Body of pancreas (tissue), 4 donors: ENCODE measurements at regions not wholly inside any gene's neighbourhood (a gene's known extent, or its start where the extent isn't known, plus 50 kb on each side); places are given as distances from the start of the nearest gene placed in this dataset.

Source experiments
- ATAC-seq: fragments of 150-250 bp; one replicate; pipeline ENCODE4 v1.9.1; 2016
- DNase-seq, 4 donors: peaks; one replicate each; pipeline ENCODE4 v3.0.0-alpha.2; 2019
- H3K27ac ChIP-seq, 4 donors: fragments of 200-600 bp; sonication (generic); 1 replicate in 3 of 4; 2 replicates in 1 of 4; pipeline versions ENCODE4 v1.5.1 to v1.6.1; 2016 to 2019; ENCODE audit warnings: mild to moderate bottlenecking in 1 of 4, mixed read lengths in 1 of 4, moderate library complexity in 1 of 4
- H3K27me3 ChIP-seq, 2 donors: fragments of 200-600 bp; sonication (generic); one replicate each; pipeline ENCODE4 v1.6.0; 2016; ENCODE audit warnings: mild to moderate bottlenecking in 1 of 2
- H3K36me3 ChIP-seq, 2 donors: fragments of 200-600 bp; sonication (generic); replicated peaks in 1 of 2; 2 replicates each; pipeline ENCODE4 v1.5.1; 2016; ENCODE audit warnings: low read depth in 2 of 2; ENCODE audit not compliant: insufficient read depth in 1 of 2
- H3K4me1 ChIP-seq: fragments of 200-600 bp; sonication (generic); one replicate; pipeline ENCODE4 v1.6.0; 2016
- H3K4me3 ChIP-seq, 2 donors: fragments of 200-600 bp; sonication (generic); 1 replicate in 1 of 2; 2 replicates in 1 of 2; pipeline ENCODE4 v1.5.1; 2016 to 2019
- H3K9me3 ChIP-seq, 3 donors: fragments of 200-600 bp; sonication (generic); 1 replicate in 2 of 3; 2 replicates in 1 of 3; pipeline ENCODE4 v1.5.1; 2016
- POLR2A ChIP-seq, 3 donors: fragments of 450-650 bp; IDR thresholded peaks; one replicate each; pipeline ENCODE4 v1.6.1; 2016; ENCODE audit warnings: antibody characterized with exemption in 3 of 3, mild to moderate bottlenecking in 2 of 3
- WGBS, 2 donors: methylation state at CpG; one replicate each; pipeline ENCODE4 v1.1.5; 2017; 5-methylcytosine and 5-hydroxymethylcytosine counted together
- intact Hi-C: fragments of 100-400 bp; cut with DNase I; formaldehyde crosslinking; loops from one replicate; pipeline ENCODE4 v1.15.1; 2023
- TF ChIP-seq, protein P1 (sequence below), 7 experiments: fragments of 450-650 bp in 4 of 7; fragments of 200-600 bp in 3 of 7; sonication (generic) in 3 of 7; IDR thresholded peaks; one replicate each; pipeline ENCODE4 v1.5.1; 2016 to 2019; ENCODE audit warnings: antibody characterized with exemption in 7 of 7

DNA sequence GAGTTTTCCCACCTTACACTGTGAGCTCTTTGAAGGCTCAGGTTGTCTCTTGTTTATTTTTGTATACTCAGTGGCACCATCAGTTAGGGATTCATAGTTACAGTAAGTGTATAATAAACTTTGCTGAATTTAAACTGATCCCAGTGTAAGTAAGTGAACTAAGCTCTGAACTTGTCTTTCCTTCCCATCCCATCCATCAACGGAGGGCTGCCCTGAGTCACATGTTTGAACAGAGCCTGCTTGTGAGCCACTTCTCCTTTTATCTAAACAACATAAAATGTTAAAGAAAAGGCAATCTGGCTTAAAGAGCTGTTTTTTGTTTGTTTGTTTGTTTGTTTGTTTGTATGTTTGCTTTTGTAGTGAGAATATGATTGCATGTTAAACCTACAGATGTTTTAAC lies 185.7 kb upstream of the MARCKS start:
- Histone ChIP-seq H3K27me3 (no peaks in the 10 kb centered on the region), H3K27ac (no peak overlapping the region), H3K9me3 (no peaks in the 10 kb centered on the region), H3K36me3 (no peaks in the 10 kb centered on the region), H3K4me1 (peaks cover 52% of the 10 kb centered on the region), H3K4me3 (no peak overlapping the region)
- intact Hi-C loops, result no loop called here
- ATAC-seq (no peak), DNase-seq (no peak)
- TF ChIP-seq, protein P1, sequence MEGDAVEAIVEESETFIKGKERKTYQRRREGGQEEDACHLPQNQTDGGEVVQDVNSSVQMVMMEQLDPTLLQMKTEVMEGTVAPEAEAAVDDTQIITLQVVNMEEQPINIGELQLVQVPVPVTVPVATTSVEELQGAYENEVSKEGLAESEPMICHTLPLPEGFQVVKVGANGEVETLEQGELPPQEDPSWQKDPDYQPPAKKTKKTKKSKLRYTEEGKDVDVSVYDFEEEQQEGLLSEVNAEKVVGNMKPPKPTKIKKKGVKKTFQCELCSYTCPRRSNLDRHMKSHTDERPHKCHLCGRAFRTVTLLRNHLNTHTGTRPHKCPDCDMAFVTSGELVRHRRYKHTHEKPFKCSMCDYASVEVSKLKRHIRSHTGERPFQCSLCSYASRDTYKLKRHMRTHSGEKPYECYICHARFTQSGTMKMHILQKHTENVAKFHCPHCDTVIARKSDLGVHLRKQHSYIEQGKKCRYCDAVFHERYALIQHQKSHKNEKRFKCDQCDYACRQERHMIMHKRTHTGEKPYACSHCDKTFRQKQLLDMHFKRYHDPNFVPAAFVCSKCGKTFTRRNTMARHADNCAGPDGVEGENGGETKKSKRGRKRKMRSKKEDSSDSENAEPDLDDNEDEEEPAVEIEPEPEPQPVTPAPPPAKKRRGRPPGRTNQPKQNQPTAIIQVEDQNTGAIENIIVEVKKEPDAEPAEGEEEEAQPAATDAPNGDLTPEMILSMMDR (IDR thresholded peaks at IDR 0.05), result no peak
- TF ChIP-seq POLR2A (IDR thresholded peaks at IDR 0.05), result no peak
- WGBS, 2 donors, result 47 to 50% methylated on average over 1 of the region's 1 CpG

DNA sequence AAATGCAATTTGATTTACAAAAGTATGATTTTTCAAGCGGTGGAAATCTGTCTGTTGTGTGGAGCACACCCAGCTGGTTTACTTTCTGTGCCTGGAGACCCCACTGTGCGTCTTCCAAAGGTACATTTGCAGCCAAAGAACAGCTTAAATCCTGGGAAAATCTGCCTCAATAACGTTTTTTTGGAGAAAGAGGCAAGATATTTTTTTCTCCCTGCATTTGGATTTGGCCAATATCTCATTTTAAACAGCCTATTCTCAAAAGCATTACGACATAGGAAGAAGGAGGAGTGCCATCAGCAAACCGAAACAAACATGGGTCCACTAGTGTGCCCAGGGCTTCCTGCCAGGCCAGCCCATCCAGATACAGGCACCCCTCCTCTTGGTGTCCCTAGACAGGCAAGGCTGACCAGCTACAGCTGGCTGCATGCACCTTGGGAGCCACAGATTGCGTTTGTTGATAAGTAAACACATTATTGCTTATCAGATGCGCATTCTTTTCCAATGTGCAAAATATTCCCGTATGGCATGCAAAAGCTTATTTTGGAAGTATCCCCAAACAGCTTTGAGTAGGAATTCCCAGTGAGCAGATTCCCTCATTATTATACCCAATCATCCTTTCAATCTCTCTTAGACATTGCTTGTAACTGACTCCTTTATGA lies 184.5 kb upstream of the MARCKS start:
- intact Hi-C loops, result no loop called here
- DNase-seq (peak; percentile 35 to 55 (median 53)), ATAC-seq (peak; percentile 38)
- peak overlapping the region in 3 of 4 donors; percentile 24 to 36 (median 30) for H3K27ac ChIP-seq
- peaks cover 63% of the 10 kb centered on the region for H3K4me1 ChIP-seq
- no peaks in the 10 kb centered on the region for H3K36me3 ChIP-seq
- WGBS, 2 donors, result 41 to 45% methylated on average over 8 of the region's 8 CpGs
- TF ChIP-seq, protein P1 (IDR thresholded peaks at IDR 0.05), result no peak
- no peak for TF ChIP-seq POLR2A (IDR thresholded peaks at IDR 0.05)
- H3K27me3 ChIP-seq, result no peaks in the 10 kb centered on the region
- no peaks in the 10 kb centered on the region for H3K9me3 ChIP-seq
- H3K4me3 ChIP-seq, result no peak overlapping the region

DNA sequence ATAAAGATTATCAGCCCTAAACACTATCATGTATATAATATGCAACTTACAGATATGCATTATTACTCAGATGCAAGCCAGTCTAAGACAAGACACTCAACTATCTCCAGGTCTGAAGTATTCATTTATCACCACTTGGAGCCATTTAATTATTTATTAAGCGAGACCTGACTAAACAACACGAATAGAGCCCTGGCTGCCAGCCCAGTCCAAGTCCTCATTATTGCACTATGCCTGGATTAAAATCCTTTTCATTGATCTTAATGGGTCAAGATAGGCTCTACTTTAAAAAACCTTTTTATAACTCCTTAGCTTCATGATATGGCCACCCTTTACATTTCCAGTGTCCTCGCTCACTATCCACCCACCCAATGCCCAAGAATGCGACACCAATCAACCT lies 183.1 kb upstream of the MARCKS start:
- no peaks in the 10 kb centered on the region for H3K36me3 ChIP-seq
- no peaks in the 10 kb centered on the region for H3K27me3 ChIP-seq
- intact Hi-C loops, result no loop called here
- no peak for ATAC-seq
- DNase-seq, result peak; percentile 37 to 68 (median 42)
- H3K4me1 ChIP-seq, result peaks cover 63% of the 10 kb centered on the region
- no peak overlapping the region for H3K27ac ChIP-seq
- TF ChIP-seq, protein P1 (IDR thresholded peaks at IDR 0.05), result no peak
- no peak for TF ChIP-seq POLR2A (IDR thresholded peaks at IDR 0.05)
- WGBS, 2 donors, result 55 to 58% methylated on average over 4 of the region's 4 CpGs
- H3K4me3 ChIP-seq, result no peak overlapping the region
- no peaks in the 10 kb centered on the region for H3K9me3 ChIP-seq

DNA sequence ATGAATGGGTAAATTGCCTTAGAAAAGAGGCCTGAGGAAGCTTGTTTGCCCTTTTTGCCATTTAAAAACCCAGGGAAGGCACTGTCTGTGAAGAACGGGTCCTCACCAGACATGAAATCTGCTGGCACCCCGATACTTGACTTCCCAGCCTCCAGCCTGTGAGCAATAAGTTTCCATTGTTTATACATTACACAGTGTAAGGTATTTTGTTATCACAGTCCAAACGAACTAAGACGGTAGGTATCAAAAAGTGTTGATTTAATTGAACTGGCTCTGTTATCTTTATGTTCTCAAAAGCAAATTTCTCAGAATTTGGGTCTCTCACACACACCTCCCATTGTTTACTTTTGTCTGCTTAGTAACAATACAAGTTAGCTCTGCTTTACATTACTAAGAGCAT lies 181.1 kb upstream of the MARCKS start:
- TF ChIP-seq, protein P1 (IDR thresholded peaks at IDR 0.05), result no peak
- TF ChIP-seq POLR2A (IDR thresholded peaks at IDR 0.05), result no peak
- H3K27ac ChIP-seq, result peak overlapping the region; percentile 28 to 77 (median 73)
- ATAC-seq (peak; percentile 83), DNase-seq (peak in 2 of 4 donors; percentile 31 to 39)
- no peaks in the 10 kb centered on the region for H3K27me3 ChIP-seq
- no peaks in the 10 kb centered on the region for H3K9me3 ChIP-seq
- WGBS, 2 donors, result 34 to 35% methylated on average over 4 of the region's 4 CpGs
- no peaks in the 10 kb centered on the region for H3K36me3 ChIP-seq
- H3K4me1 ChIP-seq, result peaks cover 73% of the 10 kb centered on the region
- no peak overlapping the region for H3K4me3 ChIP-seq
- intact Hi-C loops, result no loop called here

DNA sequence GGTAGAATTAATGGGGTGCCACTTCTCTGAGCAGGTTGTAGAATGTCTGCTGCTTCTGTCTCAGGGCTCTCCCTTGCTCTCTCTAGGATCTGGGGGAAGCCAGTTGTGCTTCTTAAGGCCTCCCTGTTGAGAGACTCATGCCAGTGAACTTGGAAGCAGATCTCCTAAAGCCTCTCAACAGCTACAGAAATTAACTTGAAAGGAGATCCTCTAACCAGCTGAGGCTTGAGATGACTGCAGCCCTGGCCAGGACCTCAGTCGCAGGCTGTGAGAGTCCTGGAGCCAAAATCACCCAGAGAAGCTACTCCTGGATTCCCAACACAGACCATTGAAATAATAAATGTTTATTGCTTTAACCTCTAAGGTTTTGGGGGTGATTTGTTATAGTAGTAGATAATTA lies 180.2 kb upstream of the MARCKS start:
- Histone ChIP-seq H3K36me3 (no peaks in the 10 kb centered on the region), H3K27ac (peak overlapping the region in 3 of 4 donors; percentile 71 to 77 (median 75)), H3K4me3 (no peak overlapping the region), H3K4me1 (peaks cover 76% of the 10 kb centered on the region), H3K27me3 (no peaks in the 10 kb centered on the region), H3K9me3 (no peaks in the 10 kb centered on the region)
- no peak for ATAC-seq
- DNase-seq, result no peak
- no peak for TF ChIP-seq POLR2A (IDR thresholded peaks at IDR 0.05)
- TF ChIP-seq, protein P1 (IDR thresholded peaks at IDR 0.05), result no peak
- intact Hi-C loops, result no loop called here
- 33 to 50% methylated on average over 1 of the region's 1 CpG for WGBS, 2 donors
